ENCODE measurements at regions not wholly inside any gene's neighbourhood (a gene's known extent, or its start where the extent isn't known, plus 50 kb on each side); places are given as distances from the start of the nearest gene placed in this dataset.

DNA sequence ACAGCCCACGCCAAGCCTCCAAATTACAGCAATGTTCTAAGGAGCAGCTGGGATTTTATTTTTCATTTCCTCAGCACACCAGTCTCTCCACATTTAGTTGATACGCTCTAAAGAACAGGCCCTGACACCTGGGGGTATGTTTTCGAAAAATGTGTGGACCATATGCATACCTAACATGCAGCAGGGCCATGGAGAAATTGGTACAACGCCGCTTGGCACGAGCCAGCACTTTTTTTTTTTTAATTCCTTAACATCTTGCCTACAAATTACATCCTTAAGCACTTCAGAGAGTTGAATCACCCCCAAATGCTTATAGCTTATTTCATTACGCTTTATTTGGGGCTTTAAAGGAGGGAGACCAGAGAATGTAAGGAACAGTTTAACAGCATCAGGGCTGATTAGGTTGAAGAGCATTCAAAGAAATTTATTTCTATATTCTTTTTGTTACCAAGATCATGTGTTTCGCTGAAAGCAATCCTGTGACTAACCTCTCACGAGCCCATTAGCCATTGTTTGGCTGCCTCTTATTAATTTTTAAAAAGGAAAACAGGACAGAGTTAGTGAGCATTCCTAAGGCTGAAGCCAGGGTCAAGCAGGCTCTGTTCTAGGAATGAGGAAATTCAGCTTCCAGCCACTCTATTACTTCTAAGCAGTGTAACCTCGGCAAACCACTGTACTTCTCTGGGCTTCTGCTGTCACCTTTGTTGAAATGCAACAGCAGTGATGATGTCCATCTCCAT lies 173.8 kb downstream of the ACTL7B start:
- no peak overlapping the region for H3K4me3 ChIP-seq (ENCODE audit: insufficient read depth, low read depth, low read length)
- no peaks in the 10 kb centered on the region for H3K4me1 ChIP-seq (ENCODE audit: control insufficient read depth, insufficient read depth, low read length)
- no peaks in the 10 kb centered on the region for H3K36me3 ChIP-seq (ENCODE audit: control insufficient read depth, insufficient read depth, low read length)
- no peaks in the 10 kb centered on the region for H3K27me3 ChIP-seq (ENCODE audit: control insufficient read depth, insufficient read depth, low read length, poor library complexity, severe bottlenecking)
- no peaks in the 10 kb centered on the region for H3K9me3 ChIP-seq (ENCODE audit: control insufficient read depth, low read length)
- WGBS, 2 experiments = 91 to 93% methylated on average over 10 of the region's 10 CpGs
- no peak overlapping the region for H3K27ac ChIP-seq (ENCODE audit: insufficient read depth, low read depth, low read length, poor library complexity, severe bottlenecking)

DNA sequence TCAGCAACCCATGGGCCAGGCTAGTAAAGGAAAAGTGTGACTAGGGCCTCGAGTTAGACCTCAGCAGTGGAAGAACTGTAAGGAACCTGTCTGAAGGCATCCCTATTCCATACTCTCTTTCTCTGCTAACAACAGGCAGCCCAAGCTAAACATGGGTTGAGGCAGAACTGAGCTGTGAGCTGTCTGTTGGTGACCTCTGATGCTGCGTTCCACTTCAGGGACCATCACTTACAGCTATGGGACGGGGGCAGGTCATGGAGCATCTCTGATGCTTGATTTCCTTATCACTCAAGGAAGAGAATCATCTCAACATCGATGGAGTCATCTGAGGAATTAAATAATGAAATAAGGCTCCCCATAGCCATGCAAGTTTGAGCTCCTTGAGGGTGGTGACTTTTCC lies 174.8 kb downstream of the ACTL7B start:
- H3K4me3 ChIP-seq (ENCODE audit: insufficient read depth, low read depth, low read length) = no peak overlapping the region
- H3K4me1 ChIP-seq (ENCODE audit: control insufficient read depth, insufficient read depth, low read length) = no peaks in the 10 kb centered on the region
- no peaks in the 10 kb centered on the region for H3K27me3 ChIP-seq (ENCODE audit: control insufficient read depth, insufficient read depth, low read length, poor library complexity, severe bottlenecking)
- no peak overlapping the region for H3K27ac ChIP-seq (ENCODE audit: insufficient read depth, low read depth, low read length, poor library complexity, severe bottlenecking)
- no peaks in the 10 kb centered on the region for H3K36me3 ChIP-seq (ENCODE audit: control insufficient read depth, insufficient read depth, low read length)
- 88 to 90% methylated on average over 4 of the region's 4 CpGs for WGBS, 2 experiments
- H3K9me3 ChIP-seq (ENCODE audit: control insufficient read depth, low read length) = no peaks in the 10 kb centered on the region

DNA sequence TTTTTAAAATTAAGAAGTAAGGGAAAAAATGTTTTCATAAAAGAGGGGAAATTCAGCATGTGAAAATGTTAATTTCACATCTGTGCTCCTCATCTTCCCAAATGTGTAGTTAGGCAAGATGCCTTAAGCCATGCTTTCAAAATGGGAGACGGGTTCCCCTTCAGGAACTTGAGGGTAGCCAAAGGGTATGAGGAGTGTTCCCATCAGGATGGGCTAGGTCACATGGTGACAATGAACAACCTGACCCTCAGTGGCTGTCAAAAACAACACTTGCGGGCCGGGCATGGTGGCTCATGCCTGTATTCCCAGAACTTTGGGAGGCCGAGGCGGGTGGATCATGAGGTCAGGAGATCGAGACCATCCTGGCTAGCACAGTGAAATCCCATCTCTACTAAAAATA lies 178.0 kb downstream of the ACTL7B start:
- Histone ChIP-seq H3K4me1 (ENCODE audit: control insufficient read depth, insufficient read depth, low read length) (no peaks in the 10 kb centered on the region), H3K27me3 (ENCODE audit: control insufficient read depth, insufficient read depth, low read length, poor library complexity, severe bottlenecking) (no peaks in the 10 kb centered on the region), H3K9me3 (ENCODE audit: control insufficient read depth, low read length) (no peaks in the 10 kb centered on the region), H3K36me3 (ENCODE audit: control insufficient read depth, insufficient read depth, low read length) (no peaks in the 10 kb centered on the region), H3K27ac (ENCODE audit: insufficient read depth, low read depth, low read length, poor library complexity, severe bottlenecking) (no peak overlapping the region), H3K4me3 (ENCODE audit: insufficient read depth, low read depth, low read length) (no peak overlapping the region)
- WGBS, 2 experiments = 88 to 93% methylated on average over 6 of the region's 6 CpGs

DNA sequence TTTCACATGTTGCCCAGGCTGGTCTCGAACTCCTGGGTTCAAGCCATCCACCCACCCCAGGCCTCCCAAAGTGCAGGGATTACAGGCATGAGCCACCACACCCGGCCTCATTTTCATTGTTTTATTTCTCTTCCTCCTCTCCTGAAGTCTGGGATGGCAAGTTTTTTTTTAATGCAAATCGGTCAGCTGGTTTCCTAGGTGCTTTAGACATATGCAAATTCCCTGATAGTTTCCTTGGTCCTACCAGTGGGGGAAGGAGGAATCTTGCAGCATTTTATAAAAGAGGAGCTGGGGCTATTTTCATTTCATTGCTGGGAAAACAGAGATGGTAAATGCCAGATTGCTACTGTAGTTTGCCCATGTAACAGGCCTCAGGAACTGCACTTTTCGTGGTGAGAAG lies 179.4 kb downstream of the ACTL7B start:
- H3K36me3 ChIP-seq (ENCODE audit: control insufficient read depth, insufficient read depth, low read length) = no peaks in the 10 kb centered on the region
- WGBS, 2 experiments = 61 to 63% methylated on average over 4 of the region's 4 CpGs
- H3K4me1 ChIP-seq (ENCODE audit: control insufficient read depth, insufficient read depth, low read length) = no peaks in the 10 kb centered on the region
- no peak overlapping the region for H3K4me3 ChIP-seq (ENCODE audit: insufficient read depth, low read depth, low read length)
- H3K9me3 ChIP-seq (ENCODE audit: control insufficient read depth, low read length) = no peaks in the 10 kb centered on the region
- H3K27me3 ChIP-seq (ENCODE audit: control insufficient read depth, insufficient read depth, low read length, poor library complexity, severe bottlenecking) = no peaks in the 10 kb centered on the region
- H3K27ac ChIP-seq (ENCODE audit: insufficient read depth, low read depth, low read length, poor library complexity, severe bottlenecking) = no peak overlapping the region

DNA sequence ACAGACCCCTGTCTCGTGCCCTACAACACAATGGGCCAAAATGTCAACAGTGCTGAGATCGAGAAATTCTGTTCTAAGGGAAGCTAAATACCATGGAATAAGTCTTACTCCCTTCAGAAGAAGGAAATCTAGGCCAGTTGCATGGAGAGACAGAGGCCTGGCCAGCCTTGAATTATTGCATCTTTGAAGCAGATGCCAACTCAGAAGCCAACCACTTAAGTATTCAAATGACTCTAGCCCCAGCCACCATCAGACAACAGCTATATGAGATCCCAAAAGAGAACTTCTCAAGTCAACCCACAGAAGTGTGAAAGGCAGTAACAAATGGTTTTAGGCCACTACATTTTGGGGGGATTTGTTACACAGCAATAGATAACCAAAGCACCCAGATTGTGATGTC lies 180.1 kb downstream of the ACTL7B start:
- Histone ChIP-seq H3K36me3 (ENCODE audit: control insufficient read depth, insufficient read depth, low read length) (no peaks in the 10 kb centered on the region), H3K27ac (ENCODE audit: insufficient read depth, low read depth, low read length, poor library complexity, severe bottlenecking) (no peak overlapping the region), H3K27me3 (ENCODE audit: control insufficient read depth, insufficient read depth, low read length, poor library complexity, severe bottlenecking) (no peaks in the 10 kb centered on the region), H3K9me3 (ENCODE audit: control insufficient read depth, low read length) (no peaks in the 10 kb centered on the region), H3K4me3 (ENCODE audit: insufficient read depth, low read depth, low read length) (no peak overlapping the region), H3K4me1 (ENCODE audit: control insufficient read depth, insufficient read depth, low read length) (no peaks in the 10 kb centered on the region)
- WGBS, 2 experiments = 92 to 96% methylated on average over 2 of the region's 2 CpGs

DNA sequence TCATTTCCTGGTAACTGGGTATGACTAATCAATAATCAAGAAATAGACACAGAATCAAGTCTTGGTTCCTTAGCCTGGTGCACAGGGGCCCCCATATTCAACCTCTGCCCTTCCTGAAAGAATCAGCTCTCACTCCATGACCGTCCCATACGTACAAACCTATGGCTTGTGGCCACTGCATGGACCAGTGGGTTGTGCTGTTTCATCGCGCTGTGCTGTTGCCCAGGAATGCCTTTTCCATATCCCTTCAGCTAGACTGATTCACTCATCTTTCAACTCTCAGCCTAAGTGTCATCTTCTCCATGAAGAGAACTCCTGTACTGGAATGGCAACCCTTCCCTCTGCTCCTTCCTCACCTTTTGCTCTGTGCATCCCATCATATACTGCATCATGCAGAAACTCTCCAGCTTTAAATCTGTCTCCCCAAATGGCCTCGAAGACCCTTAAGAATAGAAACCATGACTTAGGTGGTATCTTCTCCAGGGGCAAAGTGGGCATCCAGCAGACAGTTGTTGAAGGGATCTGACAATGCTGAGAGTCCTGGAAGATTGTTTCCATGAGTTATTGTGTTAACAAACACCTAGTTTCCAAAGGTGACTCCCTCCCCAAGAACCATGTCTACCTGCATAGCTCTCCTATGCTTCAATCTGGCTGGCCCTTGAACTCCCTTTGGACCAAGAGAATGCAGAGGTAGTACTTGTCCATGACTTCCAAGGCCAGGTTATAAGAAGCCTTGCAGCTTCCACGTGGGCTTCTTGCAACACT lies 180.8 kb downstream of the ACTL7B start:
- H3K4me3 ChIP-seq (ENCODE audit: insufficient read depth, low read depth, low read length) = no peak overlapping the region
- 94% methylated on average over 6 of the region's 6 CpGs for WGBS, 2 experiments
- no peaks in the 10 kb centered on the region for H3K36me3 ChIP-seq (ENCODE audit: control insufficient read depth, insufficient read depth, low read length)
- H3K27me3 ChIP-seq (ENCODE audit: control insufficient read depth, insufficient read depth, low read length, poor library complexity, severe bottlenecking) = no peaks in the 10 kb centered on the region
- H3K9me3 ChIP-seq (ENCODE audit: control insufficient read depth, low read length) = no peaks in the 10 kb centered on the region
- no peaks in the 10 kb centered on the region for H3K4me1 ChIP-seq (ENCODE audit: control insufficient read depth, insufficient read depth, low read length)
- no peak overlapping the region for H3K27ac ChIP-seq (ENCODE audit: insufficient read depth, low read depth, low read length, poor library complexity, severe bottlenecking)

DNA sequence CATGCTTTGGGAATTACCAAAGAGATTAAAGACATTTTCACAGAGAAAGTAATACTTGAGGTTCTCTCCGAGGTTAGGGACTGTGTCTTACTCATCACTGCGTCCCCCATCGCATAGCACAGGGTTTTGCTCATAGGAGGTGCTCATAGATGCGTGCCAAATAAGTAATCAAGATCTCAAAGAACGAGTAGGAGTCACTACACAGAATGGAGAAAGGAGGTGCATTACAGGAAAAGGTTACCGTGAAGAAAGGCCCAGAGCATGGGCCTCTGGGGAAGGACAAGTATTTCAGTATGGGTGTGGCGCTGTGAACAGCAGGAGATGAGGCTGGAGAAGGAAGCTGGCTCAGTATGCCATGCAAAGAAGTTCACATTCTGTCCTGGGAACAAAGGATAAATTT lies 182.4 kb downstream of the ACTL7B start:
- no peaks in the 10 kb centered on the region for H3K27me3 ChIP-seq (ENCODE audit: control insufficient read depth, insufficient read depth, low read length, poor library complexity, severe bottlenecking)
- no peaks in the 10 kb centered on the region for H3K4me1 ChIP-seq (ENCODE audit: control insufficient read depth, insufficient read depth, low read length)
- H3K4me3 ChIP-seq (ENCODE audit: insufficient read depth, low read depth, low read length) = no peak overlapping the region
- 94% methylated on average over 7 of the region's 7 CpGs for WGBS, 2 experiments
- H3K36me3 ChIP-seq (ENCODE audit: control insufficient read depth, insufficient read depth, low read length) = no peaks in the 10 kb centered on the region
- H3K9me3 ChIP-seq (ENCODE audit: control insufficient read depth, low read length) = no peaks in the 10 kb centered on the region
- no peak overlapping the region for H3K27ac ChIP-seq (ENCODE audit: insufficient read depth, low read depth, low read length, poor library complexity, severe bottlenecking)

DNA sequence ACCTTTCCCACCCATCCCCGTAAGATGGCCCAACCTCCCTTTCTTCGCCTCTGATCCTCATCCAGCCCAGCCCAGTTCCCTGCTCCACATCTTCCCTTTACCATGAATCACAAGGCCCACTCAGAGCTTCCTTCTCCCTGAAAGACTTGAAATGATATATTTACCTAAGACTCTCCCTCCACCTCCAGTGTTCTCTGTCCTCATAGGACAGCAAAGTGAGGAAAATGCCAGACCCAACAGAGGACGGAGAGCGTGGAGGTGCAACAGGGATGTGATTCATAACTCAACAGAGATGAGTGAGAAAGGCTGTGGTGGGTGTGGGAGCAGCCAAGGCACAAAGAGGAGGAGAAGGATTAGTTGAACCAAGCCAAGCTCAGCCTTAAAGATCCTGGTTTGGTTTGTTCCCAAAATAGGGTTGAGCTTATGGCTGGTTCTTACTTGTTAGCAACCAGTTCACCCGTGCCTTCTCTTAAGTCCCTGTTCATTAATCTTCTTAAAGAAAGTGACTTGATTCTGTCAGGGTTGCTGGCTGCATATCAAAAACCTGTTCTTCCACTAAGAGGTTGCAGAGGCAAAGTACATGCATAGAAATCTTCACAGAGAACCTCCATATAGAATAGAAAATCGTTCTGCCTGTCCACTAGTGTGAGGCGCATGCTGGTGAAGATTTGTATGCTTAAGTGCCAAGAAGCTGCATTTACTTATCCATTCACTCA lies 183.2 kb downstream of the ACTL7B start:
- H3K4me1 ChIP-seq (ENCODE audit: control insufficient read depth, insufficient read depth, low read length) = no peaks in the 10 kb centered on the region
- H3K27me3 ChIP-seq (ENCODE audit: control insufficient read depth, insufficient read depth, low read length, poor library complexity, severe bottlenecking) = no peaks in the 10 kb centered on the region
- no peak overlapping the region for H3K4me3 ChIP-seq (ENCODE audit: insufficient read depth, low read depth, low read length)
- H3K27ac ChIP-seq (ENCODE audit: insufficient read depth, low read depth, low read length, poor library complexity, severe bottlenecking) = no peak overlapping the region
- no peaks in the 10 kb centered on the region for H3K36me3 ChIP-seq (ENCODE audit: control insufficient read depth, insufficient read depth, low read length)
- H3K9me3 ChIP-seq (ENCODE audit: control insufficient read depth, low read length) = no peaks in the 10 kb centered on the region
- WGBS, 2 experiments = 89 to 93% methylated on average over 6 to 7 of the region's 7 CpGs

DNA sequence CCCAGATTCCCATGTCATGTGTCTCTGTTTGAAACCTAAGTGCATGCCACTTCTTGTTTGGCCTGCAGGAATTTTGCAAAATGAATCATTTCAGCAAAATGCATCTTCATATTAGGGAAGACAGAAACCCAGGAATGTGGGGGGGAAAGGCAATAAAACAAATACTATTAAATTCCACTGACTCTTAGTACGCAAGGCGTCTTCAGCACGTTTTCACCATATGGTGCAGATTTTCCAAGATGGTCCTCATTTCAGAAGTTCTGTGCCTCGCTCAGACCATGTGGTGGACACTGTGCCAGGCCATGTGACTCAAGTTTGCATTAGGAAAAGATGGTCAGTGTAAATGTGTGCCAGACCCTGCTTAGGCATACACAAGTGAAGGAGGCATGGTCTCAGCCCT lies 184.0 kb downstream of the ACTL7B start:
- Histone ChIP-seq H3K4me3 (ENCODE audit: insufficient read depth, low read depth, low read length) (no peak overlapping the region), H3K27me3 (ENCODE audit: control insufficient read depth, insufficient read depth, low read length, poor library complexity, severe bottlenecking) (no peaks in the 10 kb centered on the region), H3K36me3 (ENCODE audit: control insufficient read depth, insufficient read depth, low read length) (no peaks in the 10 kb centered on the region), H3K9me3 (ENCODE audit: control insufficient read depth, low read length) (no peaks in the 10 kb centered on the region), H3K4me1 (ENCODE audit: control insufficient read depth, insufficient read depth, low read length) (no peaks in the 10 kb centered on the region), H3K27ac (ENCODE audit: insufficient read depth, low read depth, low read length, poor library complexity, severe bottlenecking) (no peak overlapping the region)
- 96 to 99% methylated on average over 4 of the region's 4 CpGs for WGBS, 2 experiments

DNA sequence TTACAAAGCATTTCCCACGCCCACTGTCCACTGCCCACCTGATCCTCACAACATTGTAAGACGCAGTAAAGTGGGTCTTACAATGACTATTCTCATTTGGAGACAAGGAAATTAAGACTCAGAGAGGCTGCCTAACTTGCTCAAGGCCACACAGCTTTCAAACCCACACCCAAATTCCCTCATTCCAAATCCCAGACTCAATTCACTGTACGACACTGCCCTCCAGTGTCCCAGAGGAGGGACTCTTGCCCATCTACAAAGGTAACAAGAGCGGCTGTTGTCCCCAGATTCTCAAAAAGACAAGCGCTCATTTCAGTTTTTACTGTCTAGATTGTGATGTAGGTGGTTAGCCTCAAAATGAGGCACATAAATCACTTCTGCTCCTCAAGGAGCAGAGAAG lies 184.6 kb downstream of the ACTL7B start:
- 81 to 86% methylated on average over 5 of the region's 5 CpGs for WGBS, 2 experiments
- Histone ChIP-seq H3K27ac (ENCODE audit: insufficient read depth, low read depth, low read length, poor library complexity, severe bottlenecking) (no peak overlapping the region), H3K36me3 (ENCODE audit: control insufficient read depth, insufficient read depth, low read length) (no peaks in the 10 kb centered on the region), H3K9me3 (ENCODE audit: control insufficient read depth, low read length) (no peaks in the 10 kb centered on the region), H3K4me1 (ENCODE audit: control insufficient read depth, insufficient read depth, low read length) (no peaks in the 10 kb centered on the region), H3K4me3 (ENCODE audit: insufficient read depth, low read depth, low read length) (no peak overlapping the region), H3K27me3 (ENCODE audit: control insufficient read depth, insufficient read depth, low read length, poor library complexity, severe bottlenecking) (no peaks in the 10 kb centered on the region)
